ENCODE measurements at regions not wholly inside any gene's neighbourhood (a gene's known extent, or its start where the extent isn't known, plus 50 kb on each side); places are given as distances from the start of the nearest gene placed in this dataset.
"Not testable (repeated sequence)": the region's sequence is repeated elsewhere in the genome, so short reads cannot be mapped to it uniquely, and the experiment has no call there.

DNA sequence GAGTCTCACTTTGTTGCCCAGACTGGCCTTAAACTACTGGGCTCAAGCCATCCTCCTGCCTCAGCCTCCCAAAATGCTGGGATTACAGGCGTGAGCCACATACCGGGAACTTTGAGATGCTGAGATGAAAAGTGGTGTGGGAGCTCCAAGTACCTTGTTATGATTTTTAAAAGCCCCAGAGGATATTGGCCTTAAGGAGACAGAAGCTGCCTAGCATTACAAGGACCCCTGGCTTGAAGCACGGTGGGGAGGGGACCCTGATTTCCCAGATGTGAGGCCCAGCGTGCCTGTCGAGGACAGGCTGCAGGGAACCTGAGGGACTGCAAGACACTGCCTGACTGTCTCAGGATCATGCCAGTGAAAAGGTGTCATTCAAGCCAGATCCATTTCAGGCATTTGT, 75.3 kb upstream of the TIAM2 start:
- intact Hi-C loops (cut with micrococcal nuclease) = loop anchor here (10.0 kb wide), 1 partner anchor 255 kb away; no protein-coding TSS in a partner anchor
- no peak for DNase-seq
- no peak for ATAC-seq

DNA sequence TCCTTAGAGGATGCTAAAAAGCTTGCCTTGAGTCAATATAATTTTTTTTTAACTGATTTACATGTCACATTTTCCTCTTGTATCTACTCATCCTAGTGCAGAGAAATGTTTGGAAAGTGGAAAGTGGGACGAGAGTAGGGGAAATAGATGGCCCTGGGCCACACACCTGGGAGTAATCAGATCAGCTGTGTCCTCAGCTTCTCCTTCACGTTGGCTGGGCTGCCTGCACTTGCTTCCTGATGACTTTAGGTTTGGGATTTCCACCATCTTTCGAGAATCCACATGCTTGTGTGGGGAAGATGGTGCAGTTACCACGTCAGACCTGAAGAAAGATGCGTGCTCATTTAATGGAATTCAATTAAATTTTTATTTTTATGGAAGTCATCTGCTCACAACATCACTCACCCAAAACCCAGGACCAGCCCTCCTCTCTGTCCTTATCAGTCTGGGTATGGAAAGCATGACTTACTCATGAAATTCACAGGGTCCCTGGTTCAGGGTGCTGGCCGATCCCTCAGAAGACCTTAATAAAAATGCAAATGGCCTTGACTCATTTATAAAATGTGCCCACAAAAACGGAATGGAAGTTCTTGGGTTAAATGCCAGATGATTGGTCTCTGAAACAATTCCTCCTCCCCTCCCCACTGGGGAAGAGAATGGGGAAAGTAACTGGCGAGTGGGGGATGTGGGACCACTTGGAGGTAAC, 74.5 kb upstream of the TIAM2 start:
- intact Hi-C loops (cut with micrococcal nuclease) = loop anchor here (10.0 kb wide), 1 partner anchor 254 kb away; no protein-coding TSS in a partner anchor

DNA sequence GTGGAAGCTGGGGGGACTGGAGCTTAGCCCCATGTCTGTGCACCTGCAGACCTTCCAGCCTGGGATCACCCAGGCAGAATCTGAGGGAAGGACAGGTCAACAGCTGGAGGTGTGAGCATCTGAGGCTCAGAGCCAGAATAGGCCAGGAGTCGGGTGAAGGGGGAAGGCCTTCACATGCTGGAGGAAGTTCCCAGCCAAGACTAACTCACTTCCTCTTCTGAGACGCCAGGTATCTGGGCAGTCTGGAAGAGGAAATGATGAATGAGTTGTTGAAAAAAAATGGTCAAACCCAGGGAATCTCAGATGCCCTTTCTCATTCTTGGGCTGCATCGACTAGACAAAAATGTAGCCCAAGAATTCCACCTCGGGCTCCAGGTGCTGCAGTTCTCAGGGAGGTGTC, 73.6 kb upstream of the TIAM2 start:
- DNase-seq (no peak), ATAC-seq (no peak)
- intact Hi-C loops (cut with micrococcal nuclease) = loop anchor here (10.0 kb wide), 1 partner anchor 253 kb away; no protein-coding TSS in a partner anchor

More for the DNA sequence above, 74.5 kb upstream of the TIAM2 start:
- DNase-seq = no peak
- no peak for ATAC-seq

DNA sequence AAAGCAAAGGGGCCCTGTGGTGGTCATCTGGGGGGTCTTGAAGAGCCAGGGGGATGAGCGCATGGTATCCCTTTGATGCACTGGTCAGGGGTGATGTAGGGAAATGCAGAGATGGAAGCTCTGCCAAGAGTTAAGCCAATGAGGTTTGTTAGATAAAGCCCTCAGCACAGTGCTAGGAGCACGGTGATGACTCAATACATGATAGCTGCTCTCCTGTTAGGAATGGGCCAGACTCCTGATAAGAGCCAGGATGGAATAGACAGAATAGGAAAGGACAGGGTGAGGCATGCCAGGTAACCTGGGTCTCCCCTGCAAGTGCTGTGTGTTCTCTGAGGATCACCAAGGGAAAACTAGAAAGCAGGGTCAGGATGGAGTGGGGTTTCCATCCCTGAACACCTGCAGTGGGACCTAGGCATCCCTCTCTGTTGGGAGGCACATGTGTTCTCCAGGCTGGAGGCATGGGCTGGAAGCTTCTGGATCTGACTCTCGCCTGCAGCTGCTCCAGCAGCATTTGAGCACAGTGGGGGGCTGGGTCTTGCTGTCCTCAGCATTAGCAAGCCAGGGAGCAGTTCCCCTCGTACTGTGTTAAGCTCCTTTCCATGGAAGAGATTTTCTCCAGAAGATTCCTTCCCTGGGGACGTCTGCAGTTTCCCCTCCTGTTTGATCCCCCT, 71.8 kb upstream of the TIAM2 start:
- ATAC-seq (no peak), DNase-seq (no peak)
- intact Hi-C loops (cut with micrococcal nuclease) = loop anchor here (10.0 kb wide), 1 partner anchor 251 kb away; no protein-coding TSS in a partner anchor

DNA sequence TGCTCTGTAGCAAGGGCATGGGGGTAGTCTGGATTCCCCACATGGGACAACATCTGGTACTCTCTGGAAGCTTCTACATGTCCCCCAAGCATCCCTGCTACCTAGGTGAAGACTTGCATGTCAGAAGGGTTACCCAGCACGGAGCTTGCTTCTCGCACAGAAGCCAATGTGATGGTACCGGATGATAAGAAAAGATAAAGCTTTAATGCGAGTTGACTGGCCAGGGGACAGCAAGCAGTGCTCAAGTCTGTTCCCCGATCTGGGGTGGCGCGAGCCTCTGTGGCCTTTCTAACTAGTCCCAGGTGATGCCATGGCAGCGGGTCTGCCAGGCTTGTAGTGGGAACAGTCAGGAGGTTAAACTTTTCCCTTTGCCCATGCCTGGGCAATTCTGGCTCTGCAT, 70.0 kb upstream of the TIAM2 start:
- DNase-seq = no peak
- intact Hi-C loops (cut with micrococcal nuclease) = loop anchor here (10.0 kb wide), 1 partner anchor 250 kb away; no protein-coding TSS in a partner anchor

DNA sequence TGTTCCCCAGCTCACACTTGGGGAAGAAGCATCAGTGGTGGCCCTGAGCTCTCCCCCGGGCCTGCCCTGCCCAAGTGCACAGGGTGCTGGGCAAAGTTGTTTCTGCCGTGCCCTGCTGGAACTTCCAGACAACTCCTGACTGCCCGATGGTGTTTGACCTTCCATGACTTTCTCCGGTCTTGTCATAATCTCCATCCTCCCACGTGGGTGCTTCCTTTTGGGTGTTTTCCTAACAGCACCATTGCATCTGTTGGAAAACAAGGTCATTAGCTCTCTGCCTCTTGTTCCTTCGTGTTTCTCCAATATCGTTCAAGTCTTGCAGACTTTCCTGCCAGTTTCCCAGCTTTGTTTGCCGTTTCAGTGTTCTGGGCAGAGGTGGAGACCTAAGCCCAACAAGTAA, 68.7 kb upstream of the TIAM2 start:
- intact Hi-C loops (cut with micrococcal nuclease) = loop anchor here (10.0 kb wide), 1 partner anchor 248 kb away; no protein-coding TSS in a partner anchor
- DNase-seq (no peak), ATAC-seq (no peak)

More for the DNA sequence above, 70.0 kb upstream of the TIAM2 start:
- no peak for ATAC-seq

DNA sequence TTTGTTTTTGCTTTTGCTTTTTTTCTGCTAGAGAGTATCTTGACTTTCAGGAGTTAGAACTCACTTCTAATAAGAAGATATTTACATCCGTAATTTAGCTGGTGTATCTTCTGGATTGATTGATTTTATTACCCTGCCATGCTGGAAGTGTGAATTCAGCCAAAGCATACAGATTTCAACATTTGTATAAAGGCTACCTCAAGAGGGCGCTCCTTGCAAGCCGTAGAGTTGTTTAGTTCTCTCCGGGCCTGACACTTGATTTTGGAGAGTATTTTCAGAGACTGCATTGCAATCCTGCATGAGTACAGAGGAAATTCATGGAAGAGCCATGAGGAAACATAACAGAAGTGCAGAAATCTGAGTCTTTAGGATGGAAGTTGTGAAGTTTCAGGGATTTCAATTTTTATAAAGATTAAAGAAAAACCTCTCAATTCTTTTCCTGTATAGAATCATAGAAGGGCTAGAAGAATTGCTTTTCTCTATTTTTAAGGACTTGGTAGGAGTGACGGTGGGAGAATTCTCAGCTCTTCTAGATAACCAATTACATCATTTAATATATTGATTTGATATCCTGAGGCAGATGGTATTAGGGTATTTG, 66.7 kb upstream of the TIAM2 start:
- ATAC-seq (peak; percentile 53), DNase-seq (no peak)
- intact Hi-C loops (cut with micrococcal nuclease) = loop anchor here (10.0 kb wide), 1 partner anchor 246 kb away; no protein-coding TSS in a partner anchor

DNA sequence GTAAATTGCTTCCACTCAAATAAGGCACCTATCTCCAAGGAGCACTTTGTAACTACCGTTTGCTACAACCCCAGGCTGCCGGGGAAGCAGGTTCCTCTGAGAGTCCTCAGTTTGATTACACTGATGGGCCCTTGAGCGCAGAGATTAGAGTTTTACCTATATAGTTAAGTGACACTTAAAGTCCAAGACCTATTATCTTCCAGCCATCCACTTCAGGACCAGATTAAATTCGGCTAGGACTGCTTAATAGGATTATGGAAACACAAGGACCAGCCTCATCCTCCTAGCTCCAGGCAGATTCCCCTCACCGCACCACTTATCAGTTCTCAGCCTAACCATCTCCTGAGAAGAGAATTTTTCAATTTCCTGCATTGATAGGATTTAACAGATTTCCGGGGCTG, 64.7 kb upstream of the TIAM2 start:
- no peak for ATAC-seq
- intact Hi-C loops (cut with micrococcal nuclease) = no loop called here
- DNase-seq = no peak

DNA sequence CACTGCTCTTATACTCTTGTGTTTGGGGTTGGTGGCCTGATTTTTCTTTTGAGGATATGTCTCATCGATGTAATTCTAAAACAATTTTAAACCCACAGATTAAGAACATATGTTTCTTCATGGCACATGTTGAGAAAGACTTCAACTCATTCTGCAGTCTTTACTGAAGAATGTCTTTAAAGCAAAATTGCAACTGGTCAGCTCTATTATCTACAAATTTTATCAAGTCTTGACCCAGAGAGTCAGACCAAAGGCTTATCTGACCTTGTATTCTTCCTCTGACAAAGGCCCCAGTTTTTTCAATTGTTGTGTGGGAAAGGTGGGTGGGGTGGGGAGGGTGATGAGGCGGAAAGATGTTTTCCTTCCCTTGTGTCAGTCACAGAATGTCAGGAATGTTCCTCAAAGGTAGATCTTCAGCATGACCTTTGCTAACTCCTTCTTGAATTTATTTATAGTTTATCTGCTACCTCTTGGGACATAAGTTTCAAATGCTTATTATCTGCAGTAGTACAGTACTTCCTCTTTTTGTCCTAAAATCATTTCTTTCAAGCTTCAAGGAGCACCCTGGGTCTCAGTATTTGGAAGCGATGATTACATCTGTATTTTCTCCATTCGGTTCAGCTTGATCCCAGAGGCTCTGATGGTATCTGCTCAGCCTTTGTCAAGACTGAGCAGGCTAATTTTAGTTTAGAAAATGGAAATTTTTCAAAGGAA, 63.2 kb upstream of the TIAM2 start:
- intact Hi-C loops (cut with micrococcal nuclease) = no loop called here
- ATAC-seq (no peak), DNase-seq (no peak)

DNA sequence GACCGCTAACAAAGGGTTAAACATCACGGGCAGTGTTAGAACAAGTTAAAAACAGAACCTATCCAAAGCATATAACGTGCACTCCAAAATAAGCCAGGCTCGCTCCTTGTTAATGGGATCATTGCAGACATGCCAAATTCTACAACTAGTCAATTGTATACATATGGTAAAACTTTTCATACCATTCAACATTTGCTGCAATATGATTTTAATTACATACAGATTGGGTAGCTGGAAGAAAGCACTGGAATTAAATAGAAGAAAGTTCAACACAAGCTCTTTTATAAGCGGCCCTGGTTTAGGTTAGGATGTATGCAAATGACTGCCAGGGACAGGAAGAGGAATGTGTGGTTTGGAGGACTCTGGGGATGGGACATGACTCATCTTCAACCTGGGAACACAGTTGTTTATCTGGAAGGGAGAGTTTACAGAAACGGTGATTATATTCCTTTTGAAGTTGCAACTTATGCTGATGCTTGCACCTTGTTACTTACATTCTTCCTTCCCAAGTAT, 62.5 kb upstream of the TIAM2 start:
- intact Hi-C loops (cut with micrococcal nuclease) = no loop called here
- ATAC-seq (no peak), DNase-seq (no peak)

DNA sequence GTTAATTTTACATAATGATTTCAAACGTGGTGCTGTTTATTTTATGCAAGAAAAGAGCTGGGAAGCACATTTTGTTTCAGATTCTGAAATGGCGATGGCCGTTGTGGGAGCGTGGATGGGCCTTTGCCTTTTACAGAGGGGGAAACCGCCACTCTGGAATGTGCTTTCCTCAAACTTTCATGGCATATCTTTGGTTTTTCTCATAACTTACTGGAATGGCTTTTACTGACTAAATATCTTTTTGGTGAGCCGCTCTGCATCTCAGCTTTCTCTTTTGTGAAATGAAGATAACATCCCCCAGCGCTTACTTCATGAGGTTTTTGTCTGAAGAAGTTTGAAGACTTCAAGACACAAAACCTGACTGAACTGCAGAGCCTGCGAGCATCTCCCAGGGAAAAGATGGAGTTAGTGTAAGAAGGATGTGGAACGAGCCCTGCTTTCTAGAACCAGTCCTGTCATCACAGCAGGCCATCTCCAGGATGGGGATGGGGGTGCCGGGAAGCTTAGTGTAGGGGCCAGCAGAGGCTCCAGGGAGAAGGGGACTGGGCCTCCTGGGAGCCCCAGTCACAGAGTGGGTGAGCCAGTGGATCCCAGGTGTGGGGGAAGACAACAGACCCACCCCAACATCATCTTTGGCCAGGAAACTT, 61.8 kb upstream of the TIAM2 start:
- DNase-seq (no peak), ATAC-seq (no peak)
- intact Hi-C loops (cut with micrococcal nuclease) = no loop called here

DNA sequence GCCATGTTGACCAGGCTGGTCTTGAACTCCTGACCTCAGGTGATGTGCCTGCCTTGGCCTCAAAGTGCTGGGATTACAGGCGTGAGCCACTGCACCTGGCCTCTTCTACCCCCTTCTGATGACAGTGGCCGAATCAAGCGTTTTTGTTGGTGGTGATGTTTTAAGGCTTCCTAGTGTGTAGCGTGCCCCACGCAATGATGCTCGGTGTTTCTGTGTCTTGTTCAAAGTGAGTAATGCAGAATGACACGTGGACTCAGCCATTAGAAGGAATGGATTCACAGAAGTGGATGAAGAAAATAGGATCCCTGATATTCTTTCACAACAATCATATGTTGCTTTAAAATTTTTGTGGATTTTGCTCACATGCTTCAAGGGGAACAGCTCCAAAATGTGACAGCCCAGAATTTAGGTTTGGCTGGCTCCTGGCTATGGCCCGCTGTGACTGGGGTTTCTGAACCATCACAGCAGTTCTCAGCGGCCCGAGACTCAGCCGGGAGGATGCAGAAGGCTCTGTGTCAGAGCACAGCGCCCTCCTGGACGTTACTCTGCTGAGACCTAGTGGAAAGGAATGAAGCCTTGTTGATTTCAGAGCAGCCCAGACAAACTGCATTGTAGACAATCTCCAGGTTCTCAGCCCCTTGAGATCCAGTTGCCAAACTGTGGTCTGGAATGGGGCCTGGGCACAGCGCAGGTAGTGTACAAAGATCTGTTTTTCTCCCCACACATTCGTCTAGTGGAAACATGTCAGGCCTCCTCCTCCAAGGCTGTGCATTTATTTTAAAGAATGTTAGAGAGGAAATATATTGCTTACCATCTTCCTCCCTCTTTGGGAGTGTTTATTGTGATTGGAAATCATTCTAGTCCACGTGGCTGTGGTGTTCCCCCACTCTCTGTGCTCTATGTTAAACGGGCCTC, 57.6 kb upstream of the TIAM2 start:
- ATAC-seq = no peak
- intact Hi-C loops (cut with micrococcal nuclease) = no loop called here
- no peak for DNase-seq

DNA sequence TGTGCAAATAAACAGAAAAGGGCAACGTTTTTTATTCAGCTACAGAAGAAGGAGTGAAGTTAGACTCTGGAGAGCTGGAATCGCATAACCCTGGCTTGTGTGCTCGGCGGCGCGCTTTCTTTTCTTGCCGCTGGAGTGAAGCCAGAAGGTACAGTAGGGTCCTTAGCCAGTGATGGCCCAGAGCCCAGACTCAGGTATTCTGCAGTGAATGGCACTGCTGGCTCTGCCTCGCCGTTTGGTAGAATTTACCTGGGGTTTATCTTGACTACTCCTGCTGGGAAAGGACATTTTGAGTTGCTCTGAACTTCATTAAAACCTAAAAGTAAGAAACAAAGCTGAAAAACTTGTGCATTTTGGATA, 56.9 kb upstream of the TIAM2 start:
- ATAC-seq = peak; percentile 66
- intact Hi-C loops (cut with micrococcal nuclease) = no loop called here
- peak; percentile 44 for DNase-seq

DNA sequence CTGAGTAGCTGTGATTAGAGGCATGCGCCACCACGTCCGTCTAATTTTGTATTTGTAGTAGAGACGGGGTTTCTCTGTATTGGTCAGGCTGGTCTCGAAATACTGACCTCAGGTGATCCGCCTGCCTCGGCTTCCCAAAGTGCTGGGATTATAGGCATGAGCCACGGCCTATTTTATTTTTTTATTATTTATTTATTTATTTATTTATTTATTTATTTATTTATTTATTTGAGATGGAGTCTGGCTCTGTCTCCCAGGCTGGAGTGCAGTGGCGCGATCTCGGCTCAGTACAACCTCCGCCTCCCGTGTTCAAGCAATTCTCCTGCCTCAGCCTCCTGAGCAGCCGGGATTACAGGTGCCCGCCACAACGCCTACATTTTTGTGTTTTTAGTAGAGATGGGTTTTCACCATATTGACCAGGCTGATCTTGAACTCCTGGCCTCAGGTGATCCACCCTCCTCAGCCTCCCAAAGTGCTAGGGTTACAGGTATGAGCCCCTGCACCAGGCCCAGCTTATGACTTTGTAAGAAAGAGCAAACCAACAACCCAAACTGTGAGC, 56.3 kb upstream of the TIAM2 start:
- intact Hi-C loops (cut with micrococcal nuclease); DNase-seq; ATAC-seq: not testable (repeated sequence)

DNA sequence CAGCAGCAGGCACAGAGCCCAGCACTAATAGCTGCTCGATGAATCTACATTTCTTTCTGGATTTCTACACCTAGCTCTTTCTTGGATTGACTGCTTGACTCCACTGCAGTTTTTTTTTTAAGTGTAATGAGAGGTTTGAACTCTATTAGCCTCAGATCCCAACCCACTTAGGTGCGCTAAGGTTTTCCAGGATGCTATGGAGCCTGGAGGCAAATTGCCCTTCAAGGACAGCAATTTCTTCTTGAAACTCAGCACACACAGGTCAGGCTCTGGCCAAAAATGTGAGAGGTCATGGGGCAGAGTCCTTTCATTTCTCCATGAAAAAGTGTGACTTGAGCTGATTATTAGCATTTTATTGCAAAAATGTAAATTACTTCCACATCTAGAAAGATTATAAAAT, 52.3 kb upstream of the TIAM2 start:
- intact Hi-C loops (cut with micrococcal nuclease) = no loop called here
- no peak for DNase-seq
- ATAC-seq = no peak

DNA sequence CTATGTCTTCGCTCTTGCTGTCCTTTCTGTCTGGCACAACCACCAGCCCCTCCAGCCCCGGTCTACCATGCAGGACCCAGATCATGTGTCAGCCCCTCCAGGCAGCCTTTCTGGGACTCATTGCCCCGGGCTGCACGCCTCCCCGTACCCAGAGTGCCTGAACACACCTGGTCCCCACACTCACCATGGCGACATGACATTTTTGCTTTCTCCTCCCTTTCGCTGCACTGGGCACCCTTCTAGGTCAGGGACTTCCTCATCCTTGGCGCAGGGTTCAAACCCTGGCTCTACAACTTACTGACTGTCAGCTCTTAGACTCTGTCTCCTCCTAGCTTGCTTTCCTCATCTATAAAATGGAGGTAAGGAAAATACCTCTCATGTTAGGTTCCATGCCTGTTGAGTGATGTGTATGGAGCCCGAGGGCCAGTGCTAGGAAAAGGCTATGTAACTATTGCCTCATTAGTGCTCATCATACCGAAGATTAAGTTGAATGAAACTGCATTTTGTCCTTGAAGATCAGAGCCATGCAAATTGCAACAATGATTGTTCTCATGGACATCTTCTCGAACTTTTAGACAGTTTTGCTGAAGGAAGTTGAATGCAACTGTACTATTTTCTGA, 49.7 kb upstream of the TIAM2 start:
- ATAC-seq (no peak), DNase-seq (no peak)
- intact Hi-C loops (cut with micrococcal nuclease) = no loop called here

Measured in left ventricle myocardium superior (tissue), 1 donor.